ENCODE measurements at regions not wholly inside any gene's neighbourhood (a gene's known extent, or its start where the extent isn't known, plus 50 kb on each side); places are given as distances from the start of the nearest gene placed in this dataset.

DNA sequence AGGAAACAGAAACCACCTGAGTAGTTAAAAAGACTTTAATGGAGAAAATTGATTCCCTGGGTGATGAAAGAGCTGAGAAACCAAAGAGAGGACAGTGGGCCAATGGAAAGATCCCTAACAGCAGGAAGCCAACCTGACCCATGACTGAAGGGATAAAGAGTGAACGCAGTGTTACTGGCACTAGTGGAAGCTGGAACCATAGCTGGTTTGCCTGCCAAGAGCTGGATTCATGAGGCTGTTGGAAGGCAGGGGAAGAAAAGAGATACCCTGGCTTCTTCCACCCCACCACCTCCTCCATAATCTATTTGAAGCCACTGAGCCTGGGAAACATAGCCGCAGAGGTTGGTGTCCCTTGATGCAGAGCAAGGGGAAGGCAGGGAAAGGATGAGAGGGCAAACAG is 125.5 kb upstream of the PRKD1 start:
- TF ChIP-seq, protein P1, sequence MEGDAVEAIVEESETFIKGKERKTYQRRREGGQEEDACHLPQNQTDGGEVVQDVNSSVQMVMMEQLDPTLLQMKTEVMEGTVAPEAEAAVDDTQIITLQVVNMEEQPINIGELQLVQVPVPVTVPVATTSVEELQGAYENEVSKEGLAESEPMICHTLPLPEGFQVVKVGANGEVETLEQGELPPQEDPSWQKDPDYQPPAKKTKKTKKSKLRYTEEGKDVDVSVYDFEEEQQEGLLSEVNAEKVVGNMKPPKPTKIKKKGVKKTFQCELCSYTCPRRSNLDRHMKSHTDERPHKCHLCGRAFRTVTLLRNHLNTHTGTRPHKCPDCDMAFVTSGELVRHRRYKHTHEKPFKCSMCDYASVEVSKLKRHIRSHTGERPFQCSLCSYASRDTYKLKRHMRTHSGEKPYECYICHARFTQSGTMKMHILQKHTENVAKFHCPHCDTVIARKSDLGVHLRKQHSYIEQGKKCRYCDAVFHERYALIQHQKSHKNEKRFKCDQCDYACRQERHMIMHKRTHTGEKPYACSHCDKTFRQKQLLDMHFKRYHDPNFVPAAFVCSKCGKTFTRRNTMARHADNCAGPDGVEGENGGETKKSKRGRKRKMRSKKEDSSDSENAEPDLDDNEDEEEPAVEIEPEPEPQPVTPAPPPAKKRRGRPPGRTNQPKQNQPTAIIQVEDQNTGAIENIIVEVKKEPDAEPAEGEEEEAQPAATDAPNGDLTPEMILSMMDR (IDR thresholded peaks at IDR 0.05), result no peak
- TF ChIP-seq POLR2A (IDR thresholded peaks at IDR 0.05) (no peak), POLR2AphosphoS5 (IDR thresholded peaks at IDR 0.05) (no peak)

Measured in breast epithelium (tissue), 3 donors.